HCT116 (cell line): ENCODE measurements at regions not wholly inside any gene's neighbourhood (a gene's known extent, or its start where the extent isn't known, plus 50 kb on each side); places are given as distances from the start of the nearest gene placed in this dataset.

Experiments used
- ATAC-seq: fragments of 200-7000 bp; cut with Tn5 transposase; 2 replicates; pipeline ENCODE4 v1.9.1; 2020; ENCODE audit warnings: mild to moderate bottlenecking, moderate library complexity
- BruUV-seq: library from RNA; stranded (reverse); fragments of 400-500 nt; replicated peaks from 2 replicates; lab custom pipeline; 2021; lab: Mats Ljungman, UMichigan
- CTCF ChIA-PET: fragments of 300-600 bp; sonication (Branson Sonifier 250); formaldehyde crosslinking; loops from one replicate; lab custom pipeline; 2021; ENCODE audit warnings: antibody characterized with exemption; lab: Charles Lee
- POLR2A ChIA-PET: fragments of 300-600, 350-600 bp; sonication (Branson Sonifier 250); formaldehyde crosslinking; loops from one replicate; lab custom pipeline; 2021; ENCODE audit warnings: antibody characterized with exemption; lab: Charles Lee
- RAD21 ChIA-PET, 2 experiments: fragments of 300-600 bp; sonication (Branson Sonifier 250); formaldehyde crosslinking; loops; one replicate each; lab custom pipeline; 2023; ENCODE audit warnings: low total read pairs in 2 of 2; ENCODE audit not compliant: uncharacterized antibody in 2 of 2, unreplicated experiment in 2 of 2, low non-redundant PET in 1 of 2; lab: Charles Lee
- DNase-seq: peaks from one replicate; pipeline ENCODE4 v3.0.0-alpha.2; 2010; ENCODE audit warnings: low read depth, low spot score
- H2AFZ ChIP-seq: fragments of 200-600 bp; shearing (Covaris generic), sonication (generic); 2 replicates; pipeline ENCODE4 v1.6.1; 2017; ENCODE audit warnings: low read depth, mixed run types, mixed read lengths, antibody characterized with exemption, low read length; ENCODE audit not compliant: poor library complexity, severe bottlenecking
- H3K27ac ChIP-seq: 2 replicates; pipeline ENCODE4 v1.5.1; 2012; ENCODE audit warnings: low read depth, low read length
- H3K27me3 ChIP-seq: fragments of 200-600 bp; sonication (generic); 2 replicates; pipeline ENCODE4 v1.6.1; 2016; ENCODE audit warnings: mixed run types, low read length, mixed read lengths; ENCODE audit not compliant: insufficient read depth
- H3K36me3 ChIP-seq, 2 experiments: fragments of 200-500 bp in 1 of 2; fragments of 200-600 bp in 1 of 2; sonication (Bioruptor generic) in 1 of 2; sonication (generic) in 1 of 2; 2 replicates each; pipeline versions ENCODE4 v1.5.1 to v1.6.1; 2014 to 2016; ENCODE audit warnings: low read length in 2 of 2, inconsistent platforms in 1 of 2, mixed read lengths in 1 of 2, mixed run types in 1 of 2; ENCODE audit not compliant: insufficient read depth in 2 of 2, control insufficient read depth in 1 of 2
- H3K4me1 ChIP-seq, 2 experiments: fragments of 200-600 bp in 1 of 2; sonication (generic) in 1 of 2; 2 replicates each; pipeline versions ENCODE4 v1.5.1 to v1.6.1; 2012 to 2017; ENCODE audit warnings: low read length in 2 of 2, inconsistent platforms in 1 of 2, mild to moderate bottlenecking in 1 of 2, mixed read lengths in 1 of 2, mixed run types in 1 of 2, moderate library complexity in 1 of 2; ENCODE audit not compliant: insufficient read depth in 2 of 2, control insufficient read depth in 1 of 2
- H3K4me2 ChIP-seq: fragments of 200-600 bp; sonication (generic); 2 replicates; pipeline ENCODE4 v1.6.1; 2017; ENCODE audit warnings: mixed run types, low read length, mixed read lengths
- H3K4me3 ChIP-seq, 2 experiments: fragments of 200-600 bp in 1 of 2; sonication (generic) in 1 of 2; replicated peaks in 1 of 2; 2 replicates each; pipeline ENCODE4 v1.5.1; 2011 to 2016; ENCODE audit warnings: low read length in 2 of 2, control low read depth in 1 of 2, low read depth in 1 of 2, mild to moderate bottlenecking in 1 of 2, mixed read lengths in 1 of 2, mixed run types in 1 of 2
- H3K79me2 ChIP-seq: fragments of 200-600 bp; sonication (generic); 2 replicates; pipeline ENCODE4 v1.6.1; 2017; ENCODE audit warnings: mild to moderate bottlenecking, mixed run types, low read length, moderate library complexity, mixed read lengths; ENCODE audit not compliant: insufficient read depth
- H3K9ac ChIP-seq: fragments of 200-600 bp; sonication (generic); 2 replicates; pipeline ENCODE4 v1.6.1; 2016; ENCODE audit warnings: low read length, mixed read lengths
- H3K9me2 ChIP-seq: fragments of 200-600 bp; sonication (generic), shearing (Covaris generic); 2 replicates; pipeline ENCODE4 v1.6.1; 2017; ENCODE audit warnings: mixed run types, mild to moderate bottlenecking, moderate library complexity; ENCODE audit not compliant: insufficient read depth
- H3K9me3 ChIP-seq, 2 experiments: fragments of 200-500 bp in 1 of 2; fragments of 200-600 bp in 1 of 2; sonication (Bioruptor generic) in 1 of 2; sonication (generic) in 1 of 2; 2 replicates each; pipeline ENCODE4 v1.6.1; 2014 to 2017; ENCODE audit warnings: low read length in 2 of 2, mixed read lengths in 2 of 2, inconsistent platforms in 1 of 2, low read depth in 1 of 2, mild to moderate bottlenecking in 1 of 2, mixed run types in 1 of 2, moderate library complexity in 1 of 2; ENCODE audit not compliant: control insufficient read depth in 1 of 2, insufficient read depth in 1 of 2
- H4K20me1 ChIP-seq: fragments of 200-600 bp; sonication (generic), shearing (Covaris generic); 2 replicates; pipeline ENCODE4 v1.6.1; 2017; ENCODE audit warnings: mixed run types, mild to moderate bottlenecking, moderate library complexity; ENCODE audit not compliant: insufficient read depth
- ATF3 ChIP-seq: IDR thresholded peaks from 2 replicates; pipeline ENCODE4 v1.6.1; 2012
- CTCF ChIP-seq, 3 experiments: fragments of 200-600 bp in 1 of 3; sonication (generic) in 1 of 3; IDR thresholded peaks in 2 of 3; conservative IDR thresholded peaks in 1 of 3; 2 replicates each; pipeline ENCODE4 v1.5.1; 2012 to 2017; ENCODE audit warnings: low read depth in 2 of 3, low read length in 2 of 3, antibody characterized with exemption in 1 of 3, borderline replicate concordance in 1 of 3, control low read depth in 1 of 3, mild to moderate bottlenecking in 1 of 3, mixed read lengths in 1 of 3, mixed run types in 1 of 3, moderate library complexity in 1 of 3; ENCODE audit not compliant: insufficient read depth in 1 of 3
- EGR1 ChIP-seq: IDR thresholded peaks from 2 replicates; pipeline ENCODE4 v1.6.1; 2012; ENCODE audit warnings: low read depth
- ELF1 ChIP-seq: IDR thresholded peaks from 2 replicates; pipeline ENCODE4 v1.6.1; 2012; ENCODE audit warnings: low read depth, borderline replicate concordance
- EZH2 ChIP-seq: fragments of 200-600 bp; sonication (generic); IDR thresholded peaks from 2 replicates; pipeline ENCODE4 v1.6.1; 2017; ENCODE audit warnings: antibody characterized with exemption, mixed run types
- EZH2phosphoT487 ChIP-seq: fragments of 200-600 bp; IDR thresholded peaks from 2 replicates; pipeline ENCODE4 v1.6.1; 2018; ENCODE audit warnings: antibody characterized with exemption, borderline replicate concordance
- FOSL1 ChIP-seq: IDR thresholded peaks from 2 replicates; pipeline ENCODE4 v1.6.1; 2012; ENCODE audit warnings: low read depth
- POLR2A ChIP-seq: IDR thresholded peaks from 2 replicates; pipeline ENCODE4 v1.7.0; 2011; ENCODE audit warnings: borderline replicate concordance; ENCODE audit not compliant: insufficient read depth, insufficient read length; ENCODE audit errors: extremely low read depth
- POLR2AphosphoS5 ChIP-seq: IDR thresholded peaks from 2 replicates; pipeline ENCODE4 v1.6.1; 2011; ENCODE audit warnings: mild to moderate bottlenecking, low read depth, low read length, moderate library complexity
- RAD21 ChIP-seq: IDR thresholded peaks from 2 replicates; pipeline ENCODE4 v1.6.1; 2012; ENCODE audit warnings: low read depth, mild to moderate bottlenecking
- SIN3A ChIP-seq: IDR thresholded peaks from 2 replicates; pipeline ENCODE4 v1.6.1; 2012; ENCODE audit warnings: low read depth
- SRF ChIP-seq: IDR thresholded peaks from 2 replicates; pipeline ENCODE4 v1.6.1; 2012; ENCODE audit warnings: low read depth
- TCF7L2 ChIP-seq: IDR thresholded peaks from 2 replicates; pipeline ENCODE4 v1.7.0; 2011; ENCODE audit warnings: borderline replicate concordance, inconsistent platforms; ENCODE audit not compliant: insufficient read depth, insufficient read length; ENCODE audit errors: extremely low read depth
- ZFX ChIP-seq: fragments of 450-650 bp; IDR thresholded peaks from 2 replicates; pipeline ENCODE4 v1.6.1; 2017
- intact Hi-C: fragments of 100-400 bp; cut with micrococcal nuclease; formaldehyde crosslinking; loops from 2 replicates; pipeline ENCODE4 v1.10.0; 2022
- TF ChIP-seq, protein P1 (sequence below): IDR thresholded peaks from 2 replicates; pipeline ENCODE4 v1.6.1; 2012; ENCODE audit warnings: low read depth
- TF ChIP-seq, protein P2 (sequence below): IDR thresholded peaks from 2 replicates; pipeline ENCODE4 v1.6.1; 2012

GRCh38 chr20:22020201-22020600, 314.7 kb downstream of the PAX1 start (continued):
- TF ChIP-seq, protein P1, sequence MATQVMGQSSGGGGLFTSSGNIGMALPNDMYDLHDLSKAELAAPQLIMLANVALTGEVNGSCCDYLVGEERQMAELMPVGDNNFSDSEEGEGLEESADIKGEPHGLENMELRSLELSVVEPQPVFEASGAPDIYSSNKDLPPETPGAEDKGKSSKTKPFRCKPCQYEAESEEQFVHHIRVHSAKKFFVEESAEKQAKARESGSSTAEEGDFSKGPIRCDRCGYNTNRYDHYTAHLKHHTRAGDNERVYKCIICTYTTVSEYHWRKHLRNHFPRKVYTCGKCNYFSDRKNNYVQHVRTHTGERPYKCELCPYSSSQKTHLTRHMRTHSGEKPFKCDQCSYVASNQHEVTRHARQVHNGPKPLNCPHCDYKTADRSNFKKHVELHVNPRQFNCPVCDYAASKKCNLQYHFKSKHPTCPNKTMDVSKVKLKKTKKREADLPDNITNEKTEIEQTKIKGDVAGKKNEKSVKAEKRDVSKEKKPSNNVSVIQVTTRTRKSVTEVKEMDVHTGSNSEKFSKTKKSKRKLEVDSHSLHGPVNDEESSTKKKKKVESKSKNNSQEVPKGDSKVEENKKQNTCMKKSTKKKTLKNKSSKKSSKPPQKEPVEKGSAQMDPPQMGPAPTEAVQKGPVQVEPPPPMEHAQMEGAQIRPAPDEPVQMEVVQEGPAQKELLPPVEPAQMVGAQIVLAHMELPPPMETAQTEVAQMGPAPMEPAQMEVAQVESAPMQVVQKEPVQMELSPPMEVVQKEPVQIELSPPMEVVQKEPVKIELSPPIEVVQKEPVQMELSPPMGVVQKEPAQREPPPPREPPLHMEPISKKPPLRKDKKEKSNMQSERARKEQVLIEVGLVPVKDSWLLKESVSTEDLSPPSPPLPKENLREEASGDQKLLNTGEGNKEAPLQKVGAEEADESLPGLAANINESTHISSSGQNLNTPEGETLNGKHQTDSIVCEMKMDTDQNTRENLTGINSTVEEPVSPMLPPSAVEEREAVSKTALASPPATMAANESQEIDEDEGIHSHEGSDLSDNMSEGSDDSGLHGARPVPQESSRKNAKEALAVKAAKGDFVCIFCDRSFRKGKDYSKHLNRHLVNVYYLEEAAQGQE, result no peak
- TF ChIP-seq SRF (no peak), RAD21 (no peak)

GRCh38 chr20:22008456-22008855, 303.0 kb downstream of the PAX1 start:
- RAD21 ChIA-PET, result no interaction called here
- ATAC-seq, result no peak
- no peaks in the 10 kb centered on the region for H3K4me1 ChIP-seq
- intact Hi-C loops, result no loop called here
- H3K4me2 ChIP-seq, result no peak overlapping the region
- no peak for TF ChIP-seq ATF3
- no peak for TF ChIP-seq CTCF (IDR thresholded peaks at IDR 0.05 in 2 of 3, conservative IDR thresholded peaks at IDR 0.05 in 1 of 3; ENCODE audit: borderline replicate concordance in 1 of 3, insufficient read depth in 1 of 3, low read depth in 2 of 3, low read length in 2 of 3)
- TF ChIP-seq FOSL1, result no peak
- no peak for TF ChIP-seq EGR1
- no peak for TF ChIP-seq SIN3A
- no peak for TF ChIP-seq EZH2
- no peak for TF ChIP-seq EZH2phosphoT487
- TF ChIP-seq, protein P2, sequence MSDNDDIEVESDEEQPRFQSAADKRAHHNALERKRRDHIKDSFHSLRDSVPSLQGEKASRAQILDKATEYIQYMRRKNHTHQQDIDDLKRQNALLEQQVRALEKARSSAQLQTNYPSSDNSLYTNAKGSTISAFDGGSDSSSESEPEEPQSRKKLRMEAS, result no peak
- TF ChIP-seq POLR2A, result no peak
- TF ChIP-seq ZFX, result no peak
- no peak for TF ChIP-seq TCF7L2
- TF ChIP-seq, protein P1, result no peak
- TF ChIP-seq POLR2AphosphoS5, result no peak
- TF ChIP-seq ELF1, result no peak
- TF ChIP-seq, all 23 proteins: peak for 0
- Histone ChIP-seq H3K27ac (no peak overlapping the region), H3K4me3 (no peak overlapping the region), H3K9me2 (no peaks in the 10 kb centered on the region), H3K27me3 (no peaks in the 10 kb centered on the region), H3K36me3 (no peaks in the 10 kb centered on the region), H2AFZ (no peak overlapping the region), H3K9ac (no peak overlapping the region), H3K79me2 (no peaks in the 10 kb centered on the region), H4K20me1 (no peaks in the 10 kb centered on the region), H3K9me3 (peaks cover 0 to 12% of the 10 kb centered on the region in 2 experiments; a peak in 2 of 4 replicates)
- no TSS peak for BruUV-seq
- CTCF ChIA-PET, result no interaction called here
- POLR2A ChIA-PET, result no interaction called here
- no peak for DNase-seq
